Adrenal gland (tissue), 9 donors: ENCODE measurements at regions not wholly inside any gene's neighbourhood (a gene's known extent, or its start where the extent isn't known, plus 50 kb on each side); places are given as distances from the start of the nearest gene placed in this dataset.

ENCODE experiments used
- DNase-seq, 7 donors: peaks; one replicate each; pipeline ENCODE4 v3.0.0-alpha.2; 2019 to 2020
- H3K27ac ChIP-seq, 5 donors: fragments of 200-600 bp; sonication (generic) in 4 of 5; 1 replicate in 3 of 5; 2 replicates in 2 of 5; pipeline versions ENCODE4 v1.5.1 to v1.8.0; 2016 to 2020; ENCODE audit warnings: mild to moderate bottlenecking in 1 of 5
- H3K27me3 ChIP-seq: fragments of 200-600 bp; 2 replicates; pipeline ENCODE4 v1.8.0; 2021
- H3K36me3 ChIP-seq, 2 donors: fragments of 200-600 bp; replicated peaks in 1 of 2; 1 replicate in 1 of 2; 2 replicates in 1 of 2; pipeline versions ENCODE4 v1.5.1 to v1.8.0; 2018 to 2022
- H3K4me1 ChIP-seq, 2 donors: fragments of 200-600 bp; replicated peaks in 1 of 2; 1 replicate in 1 of 2; 2 replicates in 1 of 2; pipeline versions ENCODE4 v1.5.1 to v1.8.0; 2018 to 2021
- H3K4me3 ChIP-seq, 4 donors: fragments of 200-600 bp; sonication (generic) in 3 of 4; one replicate each; pipeline ENCODE4 v1.5.1; 2016 to 2018
- H3K9me3 ChIP-seq, 3 donors: fragments of 200-600 bp; sonication (generic) in 1 of 3; replicated peaks in 1 of 3; 1 replicate in 2 of 3; 2 replicates in 1 of 3; pipeline versions ENCODE4 v1.5.1 to v1.8.0; 2016 to 2021
- POLR2A ChIP-seq, 2 donors: fragments of 450-650 bp; IDR thresholded peaks; one replicate each; pipeline ENCODE4 v1.6.1; 2017; ENCODE audit warnings: antibody characterized with exemption in 2 of 2, mild to moderate bottlenecking in 2 of 2, moderate library complexity in 1 of 2
- WGBS, 4 donors: extraction: QIAGEN DNeasy Blood & Tissue Kit in 2 of 4; methylation state at CpG; one replicate each; pipeline versions ENCODE4 v1.1.5 to v1.1.7; 2013 to 2017; 5-methylcytosine and 5-hydroxymethylcytosine counted together
- intact Hi-C, 2 donors: fragments of 100-400 bp; cut with DNase I; formaldehyde crosslinking; loops; one replicate each; pipeline versions ENCODE4 v1.14.1 to v1.15.0; 2022 to 2023
- TF ChIP-seq, protein P1 (sequence below), 6 experiments: fragments of 450-650 bp in 4 of 6; fragments of 200-600 bp in 2 of 6; sonication (generic) in 1 of 6; IDR thresholded peaks; 1 replicate in 5 of 6; 2 replicates in 1 of 6; pipeline versions ENCODE4 v1.5.1 to v1.8.0; 2016 to 2021; ENCODE audit warnings: antibody characterized with exemption in 6 of 6, mild to moderate bottlenecking in 2 of 6, moderate library complexity in 1 of 6
- donor health status: healthy with polysubstance abuse.
- donor health status: Bipolar disorder and iron deficiency.
- donor health status: DM: yes; HTN: yes; CAD: no.
- donor health status: DM: no; HTN: no; CAD: no.
- donor health status: DM: no; HTN: no; CAD: no.

DNA sequence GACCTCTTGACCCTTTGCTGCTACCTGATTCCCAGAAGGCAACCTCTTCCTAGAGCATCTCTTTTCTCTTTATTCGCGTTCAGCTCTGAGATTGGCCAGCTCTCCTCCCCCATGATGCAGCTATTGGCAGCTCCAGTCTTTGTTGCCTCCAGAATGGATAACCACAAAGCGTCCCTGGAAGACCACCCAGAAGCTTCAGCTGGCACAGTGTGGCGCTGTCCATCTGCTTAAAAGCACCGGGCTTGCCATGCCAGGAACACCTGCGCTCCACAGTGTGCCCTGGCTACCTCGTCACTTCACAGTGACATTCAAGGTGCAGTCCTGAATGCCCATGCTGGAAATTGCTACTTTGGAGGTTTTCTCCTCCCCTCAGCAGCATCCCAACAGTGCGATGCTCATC lies 353.9 kb downstream of the LMO4 start:
- H3K27me3 ChIP-seq, result no peaks in the 10 kb centered on the region
- no peaks in the 10 kb centered on the region for H3K4me1 ChIP-seq
- no peak for TF ChIP-seq POLR2A (IDR thresholded peaks at IDR 0.05)
- TF ChIP-seq, protein P1, sequence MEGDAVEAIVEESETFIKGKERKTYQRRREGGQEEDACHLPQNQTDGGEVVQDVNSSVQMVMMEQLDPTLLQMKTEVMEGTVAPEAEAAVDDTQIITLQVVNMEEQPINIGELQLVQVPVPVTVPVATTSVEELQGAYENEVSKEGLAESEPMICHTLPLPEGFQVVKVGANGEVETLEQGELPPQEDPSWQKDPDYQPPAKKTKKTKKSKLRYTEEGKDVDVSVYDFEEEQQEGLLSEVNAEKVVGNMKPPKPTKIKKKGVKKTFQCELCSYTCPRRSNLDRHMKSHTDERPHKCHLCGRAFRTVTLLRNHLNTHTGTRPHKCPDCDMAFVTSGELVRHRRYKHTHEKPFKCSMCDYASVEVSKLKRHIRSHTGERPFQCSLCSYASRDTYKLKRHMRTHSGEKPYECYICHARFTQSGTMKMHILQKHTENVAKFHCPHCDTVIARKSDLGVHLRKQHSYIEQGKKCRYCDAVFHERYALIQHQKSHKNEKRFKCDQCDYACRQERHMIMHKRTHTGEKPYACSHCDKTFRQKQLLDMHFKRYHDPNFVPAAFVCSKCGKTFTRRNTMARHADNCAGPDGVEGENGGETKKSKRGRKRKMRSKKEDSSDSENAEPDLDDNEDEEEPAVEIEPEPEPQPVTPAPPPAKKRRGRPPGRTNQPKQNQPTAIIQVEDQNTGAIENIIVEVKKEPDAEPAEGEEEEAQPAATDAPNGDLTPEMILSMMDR (IDR thresholded peaks at IDR 0.05), result no peak
- peaks cover 0 to 3% (median 0%) of the 10 kb centered on the region in 3 donors for H3K9me3 ChIP-seq
- DNase-seq, result no peak
- no peaks in the 10 kb centered on the region for H3K36me3 ChIP-seq
- intact Hi-C loops, result no loop called here
- 91 to 94% (median 93%) methylated on average over 8 of the region's 8 CpGs for WGBS, 4 donors
- no peak overlapping the region for H3K4me3 ChIP-seq
- no peak overlapping the region for H3K27ac ChIP-seq

DNA sequence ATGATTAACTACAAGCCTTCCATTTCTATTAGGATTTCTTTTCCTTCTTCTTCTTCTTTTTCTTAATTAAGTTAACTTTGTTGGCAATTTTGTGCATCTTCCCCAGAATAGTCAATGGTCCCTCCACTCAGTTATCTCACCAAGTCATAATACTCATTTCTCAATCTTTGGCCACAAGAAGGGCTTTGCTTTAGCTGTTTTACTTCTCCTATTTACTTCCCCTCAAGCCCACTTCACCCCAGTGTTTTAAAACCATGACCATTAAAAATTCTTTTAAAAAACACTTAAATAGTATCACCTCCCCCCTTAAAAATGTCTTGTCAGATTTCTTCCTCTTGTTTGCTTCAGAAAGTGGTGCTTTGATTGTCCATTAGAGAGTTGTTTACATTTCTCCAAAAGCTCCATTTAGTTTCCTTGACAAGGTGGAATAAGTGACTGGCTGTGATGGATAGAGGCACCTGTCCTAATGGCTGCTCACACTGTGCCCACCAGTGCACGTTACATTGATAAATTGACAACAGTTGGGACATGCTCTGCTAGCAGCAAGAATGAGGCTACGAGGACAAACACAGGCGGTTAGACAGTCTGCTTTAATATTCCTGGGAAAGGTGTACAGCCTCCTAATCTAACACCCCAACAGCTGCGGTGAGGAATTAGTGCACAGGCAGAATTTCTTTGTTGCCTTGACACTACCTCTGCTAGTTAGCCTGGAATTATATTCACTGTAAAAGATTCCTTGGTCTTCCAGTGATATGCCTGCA lies 354.7 kb downstream of the LMO4 start:
- no peak for TF ChIP-seq POLR2A (IDR thresholded peaks at IDR 0.05)
- TF ChIP-seq, protein P1 (IDR thresholded peaks at IDR 0.05), result no peak
- WGBS, 4 donors, result 77 to 86% (median 82%) methylated on average over 4 of the region's 4 CpGs
- Histone ChIP-seq H3K27me3 (no peaks in the 10 kb centered on the region), H3K9me3 (peaks cover 0 to 3% (median 0%) of the 10 kb centered on the region in 3 donors), H3K4me1 (no peaks in the 10 kb centered on the region), H3K36me3 (no peaks in the 10 kb centered on the region), H3K4me3 (peak overlapping the region in 1 of 4 donors; percentile 53), H3K27ac (peak overlapping the region in 1 of 5 donors; percentile 31)
- DNase-seq, result no peak
- intact Hi-C loops, result no loop called here

DNA sequence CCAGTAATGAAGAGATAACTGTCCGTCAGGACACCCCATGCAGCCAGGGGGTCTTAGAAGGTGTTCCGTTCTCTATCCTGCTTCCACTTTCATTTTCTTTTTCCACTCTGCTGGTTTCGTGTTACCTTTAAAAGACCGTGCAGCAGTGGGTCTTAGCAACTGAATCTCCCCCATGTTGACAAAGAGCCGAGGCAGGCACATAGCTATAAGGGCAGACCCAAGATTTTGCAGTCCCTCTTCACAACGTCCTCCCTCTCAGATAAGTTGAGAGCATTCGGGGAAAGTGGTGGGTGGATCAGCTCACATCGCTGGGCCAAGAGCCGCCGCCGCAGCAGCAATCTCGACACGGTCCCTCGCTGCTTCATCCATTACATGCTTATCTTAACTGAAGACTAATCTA lies 355.5 kb downstream of the LMO4 start:
- H3K9me3 ChIP-seq, result peaks cover 0 to 3% (median 0%) of the 10 kb centered on the region in 3 donors
- no peak for TF ChIP-seq POLR2A (IDR thresholded peaks at IDR 0.05)
- TF ChIP-seq, protein P1 (IDR thresholded peaks at IDR 0.05), result no peak
- peak in 5 of 7 donors; percentile 7 to 49 (median 13) for DNase-seq
- intact Hi-C loops, result no loop called here
- H3K27me3 ChIP-seq, result no peaks in the 10 kb centered on the region
- no peaks in the 10 kb centered on the region for H3K36me3 ChIP-seq
- H3K4me3 ChIP-seq, result peak overlapping the region in 3 of 4 donors; percentile 8 to 53 (median 9)
- H3K27ac ChIP-seq, result peak overlapping the region in 2 of 5 donors; percentile 31 to 33
- 26 to 49% (median 30%) methylated on average over 14 of the region's 14 CpGs for WGBS, 4 donors
- H3K4me1 ChIP-seq, result no peaks in the 10 kb centered on the region

DNA sequence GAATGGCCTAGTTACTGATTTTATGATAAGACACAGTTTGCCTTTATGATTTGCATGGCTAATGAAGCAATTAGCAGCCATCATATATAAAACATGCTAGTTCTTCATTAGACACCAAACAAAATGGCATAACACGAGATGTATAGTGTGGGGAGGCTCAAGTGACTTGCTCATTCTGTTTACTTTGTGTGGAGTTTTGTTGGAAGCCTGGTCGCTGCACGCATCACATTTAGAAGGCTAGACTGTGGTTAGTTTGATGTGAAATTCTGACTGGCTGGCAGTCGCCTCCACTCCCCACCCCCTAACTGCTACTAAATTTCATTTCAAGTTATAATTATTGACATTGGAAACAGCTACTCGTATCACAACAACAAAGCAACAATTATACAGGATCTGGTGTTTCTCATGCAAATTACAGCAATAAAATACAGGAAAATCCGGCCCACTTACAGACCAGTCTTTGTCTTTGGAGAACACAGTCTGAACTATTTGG lies 356.1 kb downstream of the LMO4 start:
- no peak for TF ChIP-seq POLR2A (IDR thresholded peaks at IDR 0.05)
- TF ChIP-seq, protein P1 (IDR thresholded peaks at IDR 0.05), result no peak
- 44 to 61% (median 50%) methylated on average over 6 of the region's 6 CpGs for WGBS, 4 donors
- Histone ChIP-seq H3K4me3 (peak overlapping the region in 2 of 4 donors; percentile 8 to 53), H3K27me3 (no peaks in the 10 kb centered on the region), H3K36me3 (no peaks in the 10 kb centered on the region), H3K9me3 (peaks cover 0 to 3% (median 0%) of the 10 kb centered on the region in 3 donors), H3K4me1 (no peaks in the 10 kb centered on the region), H3K27ac (peak overlapping the region in 1 of 5 donors; percentile 31)
- DNase-seq, result peak in 2 of 7 donors; percentile 6 to 52
- intact Hi-C loops, result no loop called here
